ENCODE measurements at regions not wholly inside any gene's neighbourhood (a gene's known extent, or its start where the extent isn't known, plus 50 kb on each side); places are given as distances from the start of the nearest gene placed in this dataset.

DNA sequence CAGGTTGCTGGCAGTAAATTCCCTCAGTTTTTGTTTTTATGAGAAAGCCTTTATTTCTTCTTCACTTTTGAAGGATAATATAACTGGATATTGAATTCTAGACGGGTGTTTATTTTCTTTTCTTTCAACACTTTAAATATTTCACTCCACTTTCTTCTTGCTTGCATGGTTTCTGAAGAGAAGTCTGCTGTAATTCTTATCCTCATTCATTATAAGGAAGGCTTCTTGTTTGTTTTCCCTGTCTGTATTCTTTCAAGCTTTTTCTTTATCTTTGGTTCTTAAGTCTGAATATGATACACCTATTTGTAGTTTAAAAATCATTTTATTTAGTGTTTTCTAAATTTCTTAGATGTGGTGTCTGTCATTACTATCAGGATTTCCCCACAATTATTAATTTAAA, 1054.3 kb downstream of the TLE1 start:
- Histone ChIP-seq H3K9me3 (ENCODE audit: control insufficient read depth, low read depth, low read length) (no peaks in the 10 kb centered on the region), H2BK20ac (ENCODE audit: low read depth, low read length, poor library complexity, severe bottlenecking) (no peak overlapping the region), H3T11ph (ENCODE audit: low read length) (no peak overlapping the region), H3K4me1 (ENCODE audit: insufficient read depth, low read length) (no peaks in the 10 kb centered on the region), H4K91ac (ENCODE audit: insufficient read length, low read depth, low read length) (no peak overlapping the region), H3K79me2 (ENCODE audit: insufficient read depth, low read length) (no peaks in the 10 kb centered on the region), H2BK12ac (ENCODE audit: insufficient read length, low read depth, low read length) (no peak overlapping the region), H2BK120ac (ENCODE audit: low read depth, low read length, poor library complexity, severe bottlenecking) (no peak overlapping the region), H3K23ac (ENCODE audit: insufficient read length, low read depth, low read length) (no peak overlapping the region), H4K5ac (ENCODE audit: insufficient read length, low read depth, low read length) (no peak overlapping the region), H3K23me2 (ENCODE audit: insufficient read length, low read depth, low read length, poor library complexity, severe bottlenecking) (no peaks in the 10 kb centered on the region), H2BK5ac (ENCODE audit: insufficient read length, low read length) (no peak overlapping the region), H4K20me1 (ENCODE audit: control insufficient read depth, insufficient read depth, insufficient read length) (no peaks in the 10 kb centered on the region), H2BK15ac (ENCODE audit: low read depth, low read length) (no peak overlapping the region), H2AK5ac (ENCODE audit: insufficient read length, low read length) (no peak overlapping the region), H4K8ac (replicated peaks; ENCODE audit: insufficient read length, low read depth, low read length) (no peak overlapping the region), H2AFZ (ENCODE audit: low read length) (no peak overlapping the region), H3K4me2 (ENCODE audit: insufficient read depth, insufficient read length, low read length) (no peak overlapping the region), H3K14ac (ENCODE audit: insufficient read depth, low read length) (no peak overlapping the region), H3K9ac (ENCODE audit: extremely low read depth, insufficient read length, low read length) (no peak overlapping the region), H3K79me1 (ENCODE audit: insufficient read depth, low read depth, low read length, poor library complexity, severe bottlenecking) (no peaks in the 10 kb centered on the region), H3K4ac (ENCODE audit: low read depth, low read length) (no peak overlapping the region), H3K27me3 (ENCODE audit: insufficient read depth, low read length) (no peaks in the 10 kb centered on the region), H3K18ac (ENCODE audit: insufficient read length, low read depth, low read length) (no peak overlapping the region), H3K27ac (ENCODE audit: insufficient read length, low read depth, low read length) (no peak overlapping the region), H3K56ac (ENCODE audit: insufficient read length, low read depth, low read length) (no peak overlapping the region)
- Mint-ChIP-seq H3K27me3 (ENCODE audit: low read depth) (no peaks in the 10 kb centered on the region; the same call in 1 of the 2 replicates), H3K4me1 (no peaks in the 10 kb centered on the region), H3K27ac (no peak overlapping the region), H3K4me3 (no peak overlapping the region), H3K36me3 (ENCODE audit: insufficient read depth in 1 of 3, low read depth in 3 of 3) (peaks cover 0 to 10% (median 7%) of the 10 kb centered on the region in 3 experiments; a peak in 4 of 7 replicates), H3K9me3 (peaks cover 13 to 21% of the 10 kb centered on the region in 2 experiments)
- WGBS (ENCODE audit: extremely low coverage, insufficient read length, low lambda C conversion rate), result no CpG with 5 or more reads among the region's 1 CpG
- TF ChIP-seq, protein P1, sequence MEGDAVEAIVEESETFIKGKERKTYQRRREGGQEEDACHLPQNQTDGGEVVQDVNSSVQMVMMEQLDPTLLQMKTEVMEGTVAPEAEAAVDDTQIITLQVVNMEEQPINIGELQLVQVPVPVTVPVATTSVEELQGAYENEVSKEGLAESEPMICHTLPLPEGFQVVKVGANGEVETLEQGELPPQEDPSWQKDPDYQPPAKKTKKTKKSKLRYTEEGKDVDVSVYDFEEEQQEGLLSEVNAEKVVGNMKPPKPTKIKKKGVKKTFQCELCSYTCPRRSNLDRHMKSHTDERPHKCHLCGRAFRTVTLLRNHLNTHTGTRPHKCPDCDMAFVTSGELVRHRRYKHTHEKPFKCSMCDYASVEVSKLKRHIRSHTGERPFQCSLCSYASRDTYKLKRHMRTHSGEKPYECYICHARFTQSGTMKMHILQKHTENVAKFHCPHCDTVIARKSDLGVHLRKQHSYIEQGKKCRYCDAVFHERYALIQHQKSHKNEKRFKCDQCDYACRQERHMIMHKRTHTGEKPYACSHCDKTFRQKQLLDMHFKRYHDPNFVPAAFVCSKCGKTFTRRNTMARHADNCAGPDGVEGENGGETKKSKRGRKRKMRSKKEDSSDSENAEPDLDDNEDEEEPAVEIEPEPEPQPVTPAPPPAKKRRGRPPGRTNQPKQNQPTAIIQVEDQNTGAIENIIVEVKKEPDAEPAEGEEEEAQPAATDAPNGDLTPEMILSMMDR (conservative IDR thresholded peaks at IDR 0.05), result no peak
- no peak for DNase-seq

Measured in H9 (cell line).